GM18867 (cell line): ENCODE measurements at regions not wholly inside any gene's neighbourhood (a gene's known extent, or its start where the extent isn't known, plus 50 kb on each side); places are given as distances from the start of the nearest gene placed in this dataset.

Experiments used
- ATAC-seq: cut with Tn5 transposase; IDR thresholded peaks from one replicate; pipeline ENCODE4 v1.9.1; 2021; ENCODE audit warnings: mild to moderate bottlenecking, moderate library complexity; ENCODE audit not compliant: unreplicated experiment

GRCh38 chr1:235011599-235012435 lies 116.8 kb downstream of the TOMM20 start:
- peak; percentile 81 for ATAC-seq

DNA sequence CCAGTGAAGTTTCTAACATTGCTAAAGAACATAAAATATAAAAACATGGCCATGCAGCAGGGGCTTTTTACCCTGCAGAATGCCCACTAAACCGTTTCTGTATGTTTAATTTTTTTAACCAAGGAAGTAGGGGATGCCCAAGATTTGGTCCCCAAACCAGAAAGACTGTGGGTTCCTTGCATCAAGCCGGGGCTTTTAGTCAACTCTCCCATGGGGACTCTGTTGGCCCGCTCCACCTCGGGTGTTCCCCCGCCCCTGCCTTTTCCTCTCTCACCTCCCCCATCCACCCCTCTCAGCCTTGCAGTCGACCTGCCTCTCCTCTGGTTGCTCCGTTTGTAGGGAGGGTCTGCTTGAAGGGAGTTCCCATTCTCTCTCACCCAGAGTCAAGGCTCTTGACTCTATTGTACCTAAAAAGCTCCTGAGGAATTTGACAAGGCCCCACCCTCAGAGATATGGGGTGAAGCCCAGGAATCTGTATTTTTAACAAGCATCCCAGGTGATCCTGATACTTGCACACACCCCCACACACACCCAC lies 117.5 kb downstream of the TOMM20 start:
- ATAC-seq: no peak

- ATAC-seq: no peak
Observed at GRCh38 chr1:235009561-235010306, 118.9 kb downstream of the TOMM20 start.

DNA sequence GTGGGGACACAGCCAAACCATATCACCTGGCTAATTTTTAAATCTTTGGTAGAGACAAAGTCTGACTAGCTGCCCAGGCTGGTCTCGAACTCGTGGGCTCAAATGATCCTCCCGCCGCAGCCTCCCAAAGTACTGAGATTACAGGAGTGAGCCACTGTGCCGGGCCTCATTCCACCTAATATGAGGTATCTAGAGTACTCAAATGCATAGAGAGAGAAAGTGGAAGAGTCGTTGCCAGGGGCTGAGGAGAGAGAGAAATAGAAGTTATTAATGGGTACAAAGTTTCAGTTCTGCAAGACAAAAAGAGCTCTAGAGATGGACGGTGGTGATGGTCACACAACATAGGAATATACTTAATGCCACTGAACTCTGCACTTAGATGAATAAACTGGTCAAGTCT lies 119.6 kb downstream of the TOMM20 start:
- no peak for ATAC-seq

DNA sequence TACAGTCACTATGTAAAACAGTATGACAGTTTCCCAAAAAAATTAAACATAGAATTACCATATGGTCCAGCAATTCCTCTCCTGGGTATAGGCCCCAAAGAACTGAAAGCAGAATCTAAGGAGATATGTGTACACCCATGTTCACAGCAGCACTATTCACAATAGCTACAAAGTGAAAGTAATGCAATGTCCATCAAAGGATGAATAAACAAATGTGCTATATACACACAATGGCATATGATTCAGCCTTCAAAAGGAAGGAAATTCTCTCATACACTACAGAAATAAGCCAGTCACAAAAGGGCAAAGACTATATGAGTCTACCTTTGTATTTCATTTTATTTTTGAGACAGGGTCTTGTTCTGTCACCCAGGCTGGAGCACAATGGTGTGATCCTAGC lies 120.4 kb downstream of the TOMM20 start:
- ATAC-seq: no peak

DNA sequence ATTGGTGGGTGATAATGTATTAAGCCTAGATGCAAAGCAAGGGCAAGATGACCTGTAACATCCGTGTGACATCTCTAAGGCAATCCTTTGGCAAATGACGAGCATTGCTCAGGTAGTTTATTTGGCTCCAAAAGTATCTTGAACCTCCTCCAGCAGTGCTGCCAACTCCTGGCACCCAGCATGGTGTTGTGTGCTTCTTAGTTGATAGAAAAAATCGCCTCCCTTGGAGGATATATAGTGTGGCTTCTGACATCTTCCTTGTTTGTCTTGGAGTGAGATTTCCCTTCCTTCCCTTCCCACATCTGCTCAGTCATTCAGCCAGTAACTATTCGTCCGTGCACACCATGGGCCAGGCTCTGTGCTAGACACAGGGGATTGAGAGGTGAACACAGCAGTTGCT lies 121.8 kb downstream of the TOMM20 start:
- ATAC-seq: no peak

DNA sequence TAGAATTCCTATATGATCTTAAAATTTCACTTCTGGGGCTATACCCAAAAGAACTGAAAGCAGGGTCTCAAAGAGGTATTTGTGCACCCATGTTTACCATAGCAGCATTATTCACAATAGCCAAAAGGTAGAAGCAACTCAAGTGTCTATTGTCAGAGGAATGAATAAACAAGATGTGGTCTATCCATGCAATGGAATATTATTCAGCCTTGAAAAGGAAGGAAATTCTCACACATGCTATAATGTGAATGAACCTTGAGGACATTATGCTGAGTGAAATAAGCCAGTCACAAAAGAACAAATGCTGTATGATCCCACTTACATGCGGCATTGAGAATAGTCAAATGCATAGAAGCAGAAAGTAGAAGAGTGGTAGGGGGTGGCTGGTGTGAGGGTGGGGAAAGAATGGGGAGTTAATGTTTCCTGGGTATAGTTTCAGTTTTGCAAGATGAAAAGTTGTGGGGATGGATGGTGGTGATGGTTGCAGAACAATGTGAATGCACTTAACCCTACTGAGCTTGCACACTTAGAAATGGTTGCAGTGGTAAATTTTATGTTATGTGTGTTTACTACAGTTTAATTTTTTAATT lies 122.4 kb downstream of the TOMM20 start:
- no peak for ATAC-seq

- no peak for ATAC-seq
Observed at GRCh38 chr1:235004840-235005391, 123.7 kb downstream of the TOMM20 start.

- no peak for ATAC-seq
Observed at GRCh38 chr1:235004276-235004675, 124.4 kb downstream of the TOMM20 start.

- no peak for ATAC-seq
Observed at GRCh38 chr1:235002706-235003300, 125.8 kb downstream of the TOMM20 start.

GRCh38 chr1:234999513-234999940 lies 129.1 kb downstream of the TOMM20 start:
- no peak for ATAC-seq

GRCh38 chr1:234997896-234998741 lies 130.5 kb downstream of the TOMM20 start:
- ATAC-seq: no peak

- ATAC-seq: no peak
Observed at GRCh38 chr1:234997201-234997895, 131.3 kb downstream of the TOMM20 start.

- no peak for ATAC-seq
Observed at GRCh38 chr1:234996245-234996757, 132.3 kb downstream of the TOMM20 start.

- ATAC-seq: no peak
Observed at GRCh38 chr1:234994436-234995295, 134.0 kb downstream of the TOMM20 start.

GRCh38 chr1:234992065-234992464 lies 136.6 kb downstream of the TOMM20 start:
- no peak for ATAC-seq

GRCh38 chr1:234990874-234991801 lies 137.5 kb downstream of the TOMM20 start:
- no peak for ATAC-seq
